ENCODE measurements at regions not wholly inside any gene's neighbourhood (a gene's known extent, or its start where the extent isn't known, plus 50 kb on each side); places are given as distances from the start of the nearest gene placed in this dataset.

- TF ChIP-seq SIN3A (IDR thresholded peaks at IDR 0.05; ENCODE audit: borderline replicate concordance, insufficient read depth, low read length) (no peak), TAF1 (IDR thresholded peaks at IDR 0.05; ENCODE audit: borderline replicate concordance, insufficient read depth, low read length) (no peak), REST (IDR thresholded peaks at IDR 0.05; ENCODE audit: insufficient read depth in 1 of 2, low read depth in 2 of 2, low read length in 2 of 2) (no peak)
Observed at GRCh38 chr11:8809241-8809938, 101.6 kb upstream of the AKIP1 start.
